ENCODE measurements at regions not wholly inside any gene's neighbourhood (a gene's known extent, or its start where the extent isn't known, plus 50 kb on each side); places are given as distances from the start of the nearest gene placed in this dataset.

DNA sequence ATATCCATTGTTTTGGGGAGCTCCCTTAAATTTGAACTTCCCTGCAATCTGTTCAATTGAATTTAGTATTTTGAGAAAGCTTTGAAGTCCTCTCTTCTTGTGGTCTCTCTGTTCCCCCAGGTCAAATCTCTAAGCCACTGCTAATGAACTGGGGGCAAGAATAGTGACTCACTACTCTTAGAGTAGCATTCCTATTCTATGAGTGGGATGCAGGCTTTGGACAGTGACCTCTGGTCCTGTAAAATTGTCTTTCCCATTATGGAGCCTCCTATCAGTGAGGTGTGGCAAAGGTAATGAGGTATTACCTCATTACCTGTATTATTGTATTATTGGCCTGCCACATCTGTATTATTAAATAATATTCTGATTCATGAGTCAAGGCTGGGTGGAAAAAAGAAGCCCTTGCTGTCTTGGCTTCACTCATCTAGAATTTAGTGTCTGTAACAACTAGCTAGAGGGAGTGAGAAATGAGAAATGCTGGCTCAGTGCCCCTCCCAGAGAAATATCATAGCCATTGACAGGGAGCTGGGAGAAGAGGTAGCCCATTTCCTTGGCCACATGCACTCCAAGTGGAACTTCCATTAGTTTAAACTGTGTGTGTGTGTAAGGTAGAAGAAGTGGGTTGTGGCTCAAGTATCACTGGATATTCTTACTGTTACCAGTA is 393.9 kb upstream of the CTSO start:
- no peak overlapping the region for H3K4me3 ChIP-seq (ENCODE audit: low read depth, low read length)
- ChIA-PET CTCF (interaction anchor here (1.0 kb wide), 1 partner anchor 27 kb away, joined by 3 read pairs; no protein-coding TSS in a partner anchor), POLR2A (no interaction called here)
- no peak for DNase-seq (ENCODE audit: low read depth, low spot score)
- no peak for TF ChIP-seq CTCF (IDR thresholded peaks at IDR 0.05; ENCODE audit: insufficient read depth, low read length, missing control alignments)

DNA sequence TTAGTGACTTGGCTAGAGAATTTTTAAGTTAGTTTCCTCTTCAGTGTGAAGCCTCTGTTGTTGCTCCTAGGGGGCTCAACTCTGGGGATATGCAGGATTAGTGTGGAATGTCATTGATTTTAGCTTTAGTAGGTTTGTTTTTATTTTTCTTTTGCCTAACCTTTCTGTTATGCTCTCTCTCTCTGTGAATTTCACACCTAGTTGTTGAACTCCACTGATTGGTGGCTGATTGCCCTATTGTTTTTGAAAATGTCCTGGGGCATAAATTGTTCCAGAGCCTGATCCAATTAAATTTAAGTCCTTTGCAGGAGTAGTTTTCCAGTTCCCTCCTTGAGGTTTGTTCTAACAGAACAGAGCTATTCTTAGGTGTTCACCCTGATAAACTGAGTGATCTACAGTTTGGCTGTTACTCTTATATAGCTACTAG is 393.3 kb upstream of the CTSO start:
- DNase-seq (ENCODE audit: low read depth, low spot score): no peak
- no peak for TF ChIP-seq CTCF (IDR thresholded peaks at IDR 0.05; ENCODE audit: insufficient read depth, low read length, missing control alignments)
- POLR2A ChIA-PET: no interaction called here
- no peak overlapping the region for H3K4me3 ChIP-seq (ENCODE audit: low read depth, low read length)
- CTCF ChIA-PET: interaction anchor here (1.0 kb wide), 1 partner anchor 26 kb away, joined by 3 read pairs; no protein-coding TSS in a partner anchor

DNA sequence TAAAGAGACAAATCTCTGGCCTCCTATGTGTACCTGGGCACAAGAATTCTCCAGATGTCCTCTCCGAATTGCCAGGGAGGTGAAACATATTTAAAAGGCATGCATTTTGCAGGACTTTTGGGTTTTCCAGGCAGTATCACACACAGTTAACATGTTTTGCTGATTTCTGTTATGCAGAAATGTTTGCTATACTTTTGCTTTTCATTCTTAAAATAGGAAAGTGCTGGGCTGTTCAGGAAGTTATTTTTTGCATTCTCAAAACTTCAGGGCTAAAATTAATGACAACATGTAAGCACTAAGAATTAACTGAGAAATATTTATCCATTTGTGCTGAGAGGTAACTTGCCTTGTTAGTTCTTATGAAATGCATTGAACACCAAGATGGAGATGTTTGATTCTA is 390.7 kb upstream of the CTSO start:
- TF ChIP-seq CTCF (IDR thresholded peaks at IDR 0.05; ENCODE audit: insufficient read depth, low read length, missing control alignments): no peak
- CTCF ChIA-PET: no interaction called here
- POLR2A ChIA-PET: no interaction called here

DNA sequence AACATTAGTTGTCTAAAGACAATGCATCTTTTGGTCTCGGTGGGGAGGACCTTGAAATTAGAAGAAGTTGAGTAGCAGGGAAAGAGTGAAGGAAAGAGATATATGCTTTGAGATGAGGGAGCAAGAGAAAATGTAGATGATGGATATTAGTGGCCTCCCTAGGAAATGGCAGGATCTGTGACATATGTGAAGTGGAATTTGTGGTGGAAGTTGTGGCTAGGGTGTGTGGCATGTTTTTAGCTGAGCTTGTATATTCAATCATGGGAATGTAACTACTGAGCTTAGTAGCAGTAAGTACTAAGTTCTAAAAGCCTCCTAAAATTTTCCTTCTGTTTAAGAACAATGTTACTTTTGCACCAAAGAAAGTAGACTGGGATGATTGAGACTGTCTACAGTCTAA is 382.8 kb upstream of the CTSO start:
- no peak for DNase-seq (ENCODE audit: low read depth, low spot score)
- POLR2A ChIA-PET: no interaction called here
- H3K4me3 ChIP-seq (ENCODE audit: low read depth, low read length): no peak overlapping the region
- CTCF ChIA-PET: no interaction called here
- TF ChIP-seq CTCF (IDR thresholded peaks at IDR 0.05; ENCODE audit: insufficient read depth, low read length, missing control alignments): no peak

More for the DNA sequence above, 390.7 kb upstream of the CTSO start:
- DNase-seq (ENCODE audit: low read depth, low spot score): no peak
- H3K4me3 ChIP-seq (ENCODE audit: low read depth, low read length): no peak overlapping the region

GRCh38 chr4:156335721-156336120 is 382.1 kb upstream of the CTSO start:
- no peak for TF ChIP-seq CTCF (IDR thresholded peaks at IDR 0.05; ENCODE audit: insufficient read depth, low read length, missing control alignments)
- no peak for DNase-seq (ENCODE audit: low read depth, low spot score)
- ChIA-PET POLR2A (no interaction called here), CTCF (no interaction called here)
- no peak overlapping the region for H3K4me3 ChIP-seq (ENCODE audit: low read depth, low read length)

GRCh38 chr4:156330436-156331031 is 376.9 kb upstream of the CTSO start:
- ChIA-PET POLR2A (no interaction called here), CTCF (no interaction called here)
- DNase-seq (ENCODE audit: low read depth, low spot score): no peak
- TF ChIP-seq CTCF (IDR thresholded peaks at IDR 0.05; ENCODE audit: insufficient read depth, low read length, missing control alignments): no peak
- no peak overlapping the region for H3K4me3 ChIP-seq (ENCODE audit: low read depth, low read length)

Measured in AG04449 (cell line).